Thyroid gland (tissue), 4 donors: ENCODE measurements at regions not wholly inside any gene's neighbourhood (a gene's known extent, or its start where the extent isn't known, plus 50 kb on each side); places are given as distances from the start of the nearest gene placed in this dataset.

Experiments used
- POLR2A ChIP-seq, 2 donors: fragments of 450-650 bp; IDR thresholded peaks; one replicate each; pipeline ENCODE4 v1.6.1; 2017; ENCODE audit warnings: antibody characterized with exemption in 2 of 2, mild to moderate bottlenecking in 2 of 2, moderate library complexity in 1 of 2
- TF ChIP-seq, protein P1 (sequence below), 6 experiments: fragments of 200-600 bp in 3 of 6; fragments of 450-650 bp in 3 of 6; sonication (generic) in 3 of 6; IDR thresholded peaks; one replicate each; pipeline ENCODE4 v1.5.1; 2016 to 2019; ENCODE audit warnings: antibody characterized with exemption in 6 of 6, mild to moderate bottlenecking in 2 of 6, inconsistent platforms in 1 of 6, moderate library complexity in 1 of 6

DNA sequence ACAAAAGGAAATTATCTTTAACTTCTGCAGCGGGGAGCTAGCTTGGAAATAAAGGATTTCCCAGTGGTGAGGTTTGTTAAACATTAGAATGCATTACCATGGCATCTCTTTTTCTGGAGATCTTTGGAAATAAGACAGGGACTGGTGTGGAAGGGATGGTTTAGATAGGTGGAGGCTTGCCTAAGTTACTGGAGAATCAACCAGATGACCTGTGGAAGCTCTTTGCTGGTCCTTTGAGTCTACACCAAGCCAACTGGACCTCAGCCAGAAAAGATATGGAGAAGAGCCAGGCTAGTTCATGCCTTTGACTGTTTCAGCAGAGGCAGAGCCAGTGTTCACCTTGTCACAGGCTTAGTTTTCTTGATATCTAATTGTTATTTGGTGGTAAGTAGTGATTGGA lies 134.7 kb downstream of the KCNRG start:
- TF ChIP-seq, protein P1, sequence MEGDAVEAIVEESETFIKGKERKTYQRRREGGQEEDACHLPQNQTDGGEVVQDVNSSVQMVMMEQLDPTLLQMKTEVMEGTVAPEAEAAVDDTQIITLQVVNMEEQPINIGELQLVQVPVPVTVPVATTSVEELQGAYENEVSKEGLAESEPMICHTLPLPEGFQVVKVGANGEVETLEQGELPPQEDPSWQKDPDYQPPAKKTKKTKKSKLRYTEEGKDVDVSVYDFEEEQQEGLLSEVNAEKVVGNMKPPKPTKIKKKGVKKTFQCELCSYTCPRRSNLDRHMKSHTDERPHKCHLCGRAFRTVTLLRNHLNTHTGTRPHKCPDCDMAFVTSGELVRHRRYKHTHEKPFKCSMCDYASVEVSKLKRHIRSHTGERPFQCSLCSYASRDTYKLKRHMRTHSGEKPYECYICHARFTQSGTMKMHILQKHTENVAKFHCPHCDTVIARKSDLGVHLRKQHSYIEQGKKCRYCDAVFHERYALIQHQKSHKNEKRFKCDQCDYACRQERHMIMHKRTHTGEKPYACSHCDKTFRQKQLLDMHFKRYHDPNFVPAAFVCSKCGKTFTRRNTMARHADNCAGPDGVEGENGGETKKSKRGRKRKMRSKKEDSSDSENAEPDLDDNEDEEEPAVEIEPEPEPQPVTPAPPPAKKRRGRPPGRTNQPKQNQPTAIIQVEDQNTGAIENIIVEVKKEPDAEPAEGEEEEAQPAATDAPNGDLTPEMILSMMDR (IDR thresholded peaks at IDR 0.05): no peak
- no peak for TF ChIP-seq POLR2A (IDR thresholded peaks at IDR 0.05)
